GM18858 (cell line): ENCODE measurements at regions not wholly inside any gene's neighbourhood (a gene's known extent, or its start where the extent isn't known, plus 50 kb on each side); places are given as distances from the start of the nearest gene placed in this dataset.

ENCODE experiments used
- ATAC-seq: cut with Tn5 transposase; IDR thresholded peaks from one replicate; pipeline ENCODE4 v1.9.1; 2021; ENCODE audit not compliant: unreplicated experiment

DNA sequence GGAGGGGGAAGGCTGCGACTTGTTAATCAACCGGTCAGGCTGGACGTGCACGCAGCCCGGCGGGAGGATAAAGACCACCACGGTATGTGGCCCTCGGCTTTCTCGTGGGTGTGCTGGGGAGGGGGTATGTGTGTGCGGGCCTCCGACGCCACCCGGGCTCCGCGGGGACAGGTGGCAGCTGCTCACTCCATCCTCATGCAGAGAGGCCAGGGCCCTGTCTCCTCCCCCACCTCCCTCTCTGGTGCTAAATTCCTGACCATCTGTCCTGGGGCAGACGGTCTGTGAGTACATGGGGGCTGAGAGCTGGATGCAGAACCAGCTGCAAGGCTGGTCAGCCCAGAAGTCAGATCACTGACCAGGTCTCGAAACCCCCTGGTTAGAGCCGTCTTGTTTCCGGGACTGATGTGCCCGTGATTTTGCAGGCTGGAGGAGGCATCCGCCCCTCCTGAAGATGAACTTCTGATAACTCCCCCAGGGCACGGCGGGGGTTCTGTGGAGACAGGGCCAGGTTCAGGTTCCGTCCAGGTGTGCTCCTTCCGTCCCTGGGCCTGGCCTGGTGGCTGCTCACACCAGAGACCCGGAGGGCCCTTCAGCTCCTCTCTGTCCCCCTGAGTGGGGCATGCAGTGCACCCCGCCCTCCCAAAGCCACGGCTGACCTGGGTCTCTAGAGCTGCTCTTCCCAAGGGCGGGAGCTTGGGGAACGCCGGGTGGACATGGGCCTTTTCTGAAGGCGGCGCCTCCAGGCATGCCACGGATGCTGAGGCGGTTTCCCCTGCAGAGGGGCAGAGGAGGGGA is 1119.7 kb downstream of the BRD1 start:
- no peak for ATAC-seq

DNA sequence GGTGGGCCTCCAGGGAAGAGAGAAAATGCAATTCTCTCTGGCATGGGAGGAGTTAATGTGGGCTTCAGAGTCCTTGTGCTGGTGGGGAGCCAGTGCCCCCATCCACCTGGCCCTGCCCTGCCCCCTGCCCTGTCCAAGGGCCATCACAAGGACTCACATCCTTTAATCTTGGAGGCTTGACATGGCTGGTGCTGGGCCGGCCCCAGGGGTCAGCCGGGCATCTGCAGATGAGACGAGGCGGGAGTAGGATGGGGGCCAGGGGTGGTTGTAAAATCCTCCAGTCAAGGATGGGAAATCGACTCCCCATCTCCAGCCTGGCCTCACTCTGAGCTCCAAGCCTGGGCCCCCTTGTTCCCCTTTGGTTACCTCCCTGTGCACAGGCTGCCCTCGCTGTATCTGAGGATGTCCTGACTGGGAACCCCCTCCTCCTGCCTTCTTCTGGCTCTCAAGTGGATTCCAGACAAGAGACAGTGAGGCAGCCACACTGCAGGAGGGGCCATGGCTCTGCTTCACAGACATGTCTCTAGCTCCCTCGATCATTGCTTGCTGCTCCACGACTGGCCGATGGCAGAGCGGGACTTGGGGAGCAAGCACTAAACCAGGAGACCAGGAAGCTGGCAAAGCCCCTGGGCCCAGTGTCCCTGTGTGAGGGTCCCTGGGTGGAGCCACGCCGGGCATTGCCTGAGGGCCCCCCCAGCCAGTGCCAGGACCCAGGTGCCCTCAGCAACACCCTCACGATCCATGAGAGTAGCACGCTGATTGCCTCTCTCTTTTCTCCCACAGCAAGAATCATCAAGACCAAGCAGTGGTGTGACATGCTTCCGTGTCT is 1120.5 kb downstream of the BRD1 start:
- ATAC-seq, result no peak

DNA sequence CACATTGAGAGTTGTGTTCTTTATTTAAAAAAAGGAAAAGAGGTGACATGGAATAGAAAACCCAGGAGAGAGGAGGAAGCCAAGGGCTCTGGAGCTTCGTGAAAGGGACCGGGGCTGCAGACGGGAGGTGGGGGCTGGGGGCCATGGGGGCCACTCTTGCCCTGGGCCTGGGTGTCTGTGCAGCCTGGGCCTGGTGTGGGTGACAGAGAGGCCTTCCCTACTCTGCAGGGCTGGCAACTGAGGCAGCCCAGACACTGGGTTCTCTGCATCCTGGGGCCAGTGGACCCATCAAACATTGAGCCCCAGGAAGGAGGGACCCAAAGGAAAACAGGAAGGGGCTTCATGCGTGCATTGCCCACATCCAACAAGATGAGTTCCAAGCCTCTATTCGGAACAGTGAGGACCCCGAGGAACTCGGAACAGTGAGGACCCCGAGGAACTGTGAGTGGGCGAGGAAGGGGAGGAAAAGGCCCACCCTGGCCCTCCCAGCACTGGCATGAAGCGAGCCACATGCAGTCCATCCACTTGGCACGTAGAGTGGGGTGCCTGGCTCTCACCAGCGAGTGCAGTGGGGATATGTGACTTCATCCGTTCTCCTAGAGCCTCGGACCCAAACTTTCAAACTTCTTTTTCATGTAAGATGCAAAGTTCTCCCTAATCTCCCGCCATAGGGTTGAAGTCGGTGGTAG is 1121.6 kb downstream of the BRD1 start:
- ATAC-seq, result no peak

DNA sequence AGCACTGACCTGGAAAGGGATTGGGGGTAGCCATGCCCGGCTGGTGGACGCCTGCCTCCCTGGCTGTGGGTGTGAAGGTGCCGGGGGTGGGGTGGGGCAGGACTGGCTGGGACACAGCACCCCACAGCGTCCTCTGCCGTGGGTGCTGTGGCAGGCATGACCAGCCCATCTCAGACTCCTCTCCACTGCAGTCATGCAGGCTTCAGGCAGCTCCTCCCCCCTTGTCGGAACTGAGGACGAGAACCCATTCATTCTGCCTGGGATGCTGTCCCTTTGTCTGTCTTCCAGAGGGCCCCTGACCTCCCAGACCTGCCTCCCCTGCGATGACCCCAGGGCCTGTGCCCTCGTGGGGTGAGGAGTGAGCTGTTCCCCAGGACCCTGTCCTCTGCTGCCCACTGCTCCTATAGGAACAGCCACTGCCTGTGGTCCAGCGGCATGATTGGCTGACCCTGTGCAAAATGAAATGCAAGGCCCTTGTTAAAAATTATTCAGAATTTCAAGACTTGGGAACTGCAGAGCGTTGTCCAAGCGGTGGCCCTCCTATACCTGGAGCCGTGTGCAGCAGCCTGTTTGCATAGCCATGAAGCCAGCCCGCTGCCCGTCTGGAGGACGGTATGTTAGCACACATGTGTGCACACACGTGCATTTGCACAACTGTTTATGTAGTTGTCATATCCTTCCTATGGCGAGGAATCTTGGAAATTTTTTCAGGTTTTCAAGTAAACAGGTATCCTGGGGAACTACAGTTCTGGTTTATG is 1122.3 kb downstream of the BRD1 start:
- ATAC-seq, result no peak

DNA sequence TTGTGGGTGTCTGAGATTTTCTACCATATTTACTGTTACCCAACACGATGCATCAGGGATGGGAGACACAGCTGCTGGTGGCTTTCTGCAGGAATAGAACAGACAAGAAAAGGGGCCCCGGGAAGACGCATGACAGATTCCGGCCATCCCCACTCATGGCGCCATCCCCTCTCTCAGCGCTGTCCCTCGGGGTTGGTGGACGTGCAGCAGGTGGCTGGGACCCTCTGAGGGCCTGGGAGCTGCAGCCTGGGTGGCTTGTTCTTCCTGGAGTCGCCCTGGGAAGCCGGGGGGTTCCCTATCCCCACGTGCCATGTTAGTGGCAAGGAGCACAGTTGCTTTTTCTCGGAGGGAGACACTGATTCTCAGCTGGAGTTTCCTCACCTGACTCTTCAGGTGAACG is 1123.3 kb downstream of the BRD1 start:
- ATAC-seq, result no peak

DNA sequence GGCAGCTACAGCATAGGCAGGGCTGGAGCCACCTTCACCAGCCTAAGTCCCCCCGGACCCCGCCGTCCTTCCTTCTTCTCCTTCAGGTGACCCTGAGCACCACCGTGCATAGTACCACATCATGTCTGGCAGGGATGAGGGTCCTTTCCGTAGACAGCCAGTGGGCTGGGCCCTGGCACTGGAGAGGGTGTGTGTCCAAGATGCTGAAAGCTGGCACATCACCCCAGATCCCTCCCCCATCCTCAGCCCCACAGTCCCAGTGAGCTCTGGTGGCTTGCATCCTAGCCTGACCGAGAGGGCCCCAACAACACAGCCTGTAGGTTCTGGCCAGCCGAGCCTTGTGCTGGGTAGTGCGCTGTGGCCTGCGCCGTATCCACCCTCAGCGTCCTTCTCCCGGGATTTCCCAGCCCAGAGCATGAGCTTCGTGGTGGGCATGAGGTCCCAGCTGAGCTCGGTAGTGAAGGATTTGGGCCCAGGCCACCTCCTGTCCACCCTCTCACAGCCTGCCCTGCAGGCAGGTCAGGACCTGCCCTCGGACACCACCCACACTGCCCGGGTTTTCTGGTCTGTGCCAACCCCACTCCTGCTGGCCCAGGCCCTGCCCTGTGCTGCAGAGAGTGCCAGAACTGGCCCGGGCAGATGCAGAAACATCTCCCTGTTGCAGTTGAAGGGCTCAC is 1124.3 kb downstream of the BRD1 start:
- ATAC-seq, result no peak

DNA sequence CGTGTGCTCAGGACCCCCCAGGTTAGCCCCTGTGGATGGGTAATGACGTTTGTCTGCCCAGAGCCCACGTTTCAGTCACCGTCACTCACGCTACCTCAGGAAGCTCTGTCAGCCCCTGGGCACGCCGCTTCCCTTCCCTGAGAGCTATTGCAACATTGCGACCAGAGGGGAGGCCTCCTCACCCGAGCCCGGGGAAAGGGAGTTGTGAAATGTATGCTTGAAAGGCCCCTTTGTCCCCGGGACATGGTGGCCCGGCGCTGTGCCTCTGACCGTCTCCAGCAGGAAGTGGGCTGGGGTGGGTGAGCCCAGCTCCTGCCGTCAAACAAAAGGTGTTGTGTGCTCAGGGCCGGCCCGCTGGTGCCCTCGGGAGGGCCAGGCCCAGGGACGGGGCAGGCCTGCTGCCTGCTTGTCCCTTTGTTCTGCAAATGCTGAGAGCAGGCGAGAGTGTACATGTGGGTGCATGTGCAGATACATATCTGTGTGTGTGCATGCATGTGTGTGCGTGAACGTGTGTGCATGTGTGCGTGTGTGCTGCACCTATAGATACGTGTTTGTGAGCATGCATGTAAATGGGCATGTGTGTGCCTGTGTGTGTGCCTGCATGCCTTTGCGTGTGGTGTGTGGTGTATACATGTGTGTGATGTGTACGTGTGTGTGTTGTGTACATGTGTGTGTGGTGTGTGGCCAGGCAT is 1125.0 kb downstream of the BRD1 start:
- no peak for ATAC-seq

DNA sequence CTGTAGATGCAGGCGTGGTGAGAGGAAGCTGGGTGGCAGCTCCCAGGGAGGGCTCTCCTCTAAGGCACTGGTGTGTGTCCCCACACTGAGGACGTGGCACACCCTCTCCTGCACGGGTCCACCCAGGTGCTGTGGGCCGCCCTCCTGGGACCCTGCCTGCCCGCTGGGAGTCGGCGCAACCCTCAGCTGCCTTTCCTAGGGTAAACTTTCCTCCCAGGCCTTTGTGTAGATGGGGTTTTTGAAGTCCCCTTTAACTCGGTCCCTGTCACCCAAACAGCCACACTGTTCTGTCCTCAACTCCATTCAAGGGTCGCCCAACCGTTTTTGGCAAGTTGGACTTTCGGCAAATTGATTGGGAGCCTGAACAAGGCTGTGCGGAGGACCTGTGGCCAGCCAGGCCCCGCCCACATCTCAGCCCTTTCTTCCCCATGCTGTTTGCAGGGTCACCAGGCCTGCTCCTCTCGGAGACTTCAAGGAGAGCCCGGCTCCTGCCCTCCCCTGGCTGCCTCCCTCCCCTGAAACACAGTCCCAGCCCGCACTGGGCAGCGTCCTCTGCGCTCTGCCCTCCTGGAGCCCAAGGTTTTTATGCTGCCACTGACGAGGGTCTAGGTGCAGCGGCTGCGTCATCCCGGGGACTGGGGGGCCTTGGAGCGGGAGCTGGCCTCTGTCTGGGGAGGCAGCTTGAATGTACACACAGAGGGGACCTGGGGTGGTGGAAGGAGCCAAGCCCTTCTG is 1126.2 kb downstream of the BRD1 start:
- no peak for ATAC-seq

DNA sequence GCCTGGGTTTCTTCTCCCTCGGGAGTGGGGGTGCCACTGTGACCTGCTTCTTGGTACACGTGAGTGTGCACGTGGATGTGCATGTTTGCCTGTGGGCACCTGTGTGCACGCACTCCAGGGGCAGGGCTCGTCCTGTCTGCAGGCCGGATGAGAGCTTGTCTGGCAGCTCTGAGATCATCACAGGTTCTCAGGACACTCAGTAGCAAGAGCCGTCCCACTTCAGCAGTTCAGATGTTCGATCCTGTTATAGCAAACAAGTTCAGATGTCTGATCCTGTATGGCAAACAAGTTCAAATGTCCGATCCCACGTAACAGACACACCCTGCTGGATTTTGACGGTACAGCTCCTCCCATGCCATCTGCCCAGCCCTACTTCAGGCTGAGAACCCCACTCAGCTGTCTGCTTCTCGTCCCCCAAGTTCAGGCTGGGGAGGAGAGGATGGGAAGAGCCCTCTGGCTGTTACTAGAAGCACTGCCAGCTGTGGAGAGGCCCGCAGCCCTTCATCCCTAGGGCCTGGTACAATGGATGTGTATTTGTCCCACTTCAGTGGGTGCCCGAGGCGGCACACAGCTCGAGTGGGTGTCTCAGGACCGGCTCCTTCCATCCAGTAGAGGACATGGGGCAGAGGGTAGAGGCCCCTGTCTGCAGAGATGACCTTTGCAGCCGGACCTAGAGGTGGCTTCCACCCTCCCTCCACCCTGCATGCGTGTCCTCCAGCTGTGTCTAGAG is 1126.9 kb downstream of the BRD1 start:
- ATAC-seq, result no peak

DNA sequence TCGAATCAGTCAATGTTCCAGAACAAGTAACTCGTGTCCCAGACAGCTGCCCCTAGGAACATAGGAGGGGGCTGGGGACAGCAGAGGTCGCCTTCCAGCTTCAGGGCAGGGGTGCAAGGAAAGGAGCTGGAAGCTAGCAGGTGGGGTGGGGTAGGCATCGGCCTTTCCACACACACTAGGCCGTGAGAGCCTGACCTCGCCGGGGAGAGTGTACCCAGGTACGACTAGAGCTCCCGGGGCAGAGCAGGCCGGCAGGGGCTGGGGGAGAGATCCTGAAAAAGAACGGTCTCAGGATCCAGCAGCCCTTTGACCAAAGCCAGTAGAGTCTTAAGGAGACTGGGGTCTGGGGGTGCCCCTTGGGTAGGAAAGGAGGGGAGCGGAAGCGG is 1127.5 kb downstream of the BRD1 start:
- ATAC-seq, result no peak

DNA sequence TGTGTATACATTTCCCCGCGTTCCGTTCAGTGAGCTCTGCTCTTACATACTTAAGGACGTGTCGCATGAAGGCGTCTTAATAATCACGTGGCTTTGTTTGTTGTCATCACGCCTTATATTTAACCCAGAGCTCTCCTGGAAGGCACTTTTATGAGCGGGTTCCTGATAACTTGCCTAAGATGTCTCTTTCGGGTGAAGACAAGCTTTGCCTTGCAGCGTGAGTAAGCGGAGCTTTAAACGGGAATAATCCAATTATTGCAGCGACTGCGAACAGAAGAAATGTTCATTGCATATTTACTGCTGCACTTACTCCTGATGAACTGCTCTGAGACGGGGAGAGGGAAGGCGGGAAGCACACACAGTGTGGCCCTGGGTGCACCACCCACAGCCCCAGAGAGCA is 1128.2 kb downstream of the BRD1 start:
- no peak for ATAC-seq

DNA sequence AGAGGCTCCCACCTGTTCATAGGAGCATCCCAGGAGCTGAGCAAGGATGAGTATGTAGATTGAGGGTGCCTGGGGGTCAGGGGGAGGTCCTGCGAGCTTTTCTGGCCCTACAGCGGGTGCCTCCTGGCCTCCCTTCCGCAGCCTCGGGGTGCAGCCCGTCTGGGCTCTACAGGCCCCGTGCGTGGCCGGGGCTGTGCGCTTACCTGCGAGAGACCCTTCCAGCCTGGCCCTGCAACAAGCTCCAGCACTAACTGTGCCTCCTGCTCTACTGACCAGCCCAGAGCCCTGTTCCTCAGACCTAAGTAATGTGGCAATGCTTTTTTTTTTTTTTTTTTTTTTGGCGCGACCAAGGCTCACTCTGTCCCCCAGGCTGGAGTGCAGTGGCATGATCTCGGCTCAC is 1129.1 kb downstream of the BRD1 start:
- ATAC-seq, result no peak

DNA sequence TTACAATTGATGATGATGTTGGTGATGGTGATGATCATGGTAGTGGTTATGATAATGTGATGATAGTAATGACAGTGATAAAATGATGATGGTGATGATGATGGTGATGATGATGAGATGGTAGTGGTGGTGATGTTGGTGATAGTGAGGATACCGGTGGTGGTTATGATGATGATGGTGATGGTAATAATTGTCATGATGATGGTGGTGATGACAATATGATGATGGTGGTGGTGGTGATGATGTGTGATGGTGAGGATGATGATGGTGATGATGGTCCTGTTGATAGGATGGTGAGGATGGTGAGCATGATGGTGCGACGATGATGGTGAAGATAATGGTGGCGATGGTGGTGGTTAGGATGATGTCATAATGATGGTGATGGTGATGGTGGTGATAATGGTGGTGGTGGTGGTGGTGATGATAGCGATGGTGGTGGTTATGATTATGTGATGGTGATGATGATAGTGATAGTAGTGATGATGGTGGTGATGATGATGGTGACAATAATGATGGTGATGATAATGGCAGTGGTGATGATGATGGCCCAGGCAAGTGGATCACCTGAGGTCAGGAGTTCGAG is 1129.9 kb downstream of the BRD1 start:
- no peak for ATAC-seq

DNA sequence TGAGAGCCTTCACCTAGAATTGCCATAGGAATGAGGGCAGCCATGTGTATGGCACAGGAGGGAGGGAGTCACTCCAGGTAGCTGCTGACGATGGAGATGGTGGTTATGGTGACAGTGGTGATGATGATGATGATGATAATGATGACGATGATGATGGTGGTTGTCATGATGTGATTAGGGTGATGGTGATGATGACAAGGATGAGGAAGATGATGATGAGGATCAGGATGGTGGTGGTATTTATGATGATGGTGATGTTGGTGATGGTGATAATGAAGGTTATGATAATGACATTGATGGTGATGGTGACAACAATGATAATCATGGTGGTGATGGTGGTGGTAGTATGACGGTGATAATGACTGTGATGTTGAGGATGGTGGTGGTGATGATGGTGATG is 1130.5 kb downstream of the BRD1 start:
- no peak for ATAC-seq

DNA sequence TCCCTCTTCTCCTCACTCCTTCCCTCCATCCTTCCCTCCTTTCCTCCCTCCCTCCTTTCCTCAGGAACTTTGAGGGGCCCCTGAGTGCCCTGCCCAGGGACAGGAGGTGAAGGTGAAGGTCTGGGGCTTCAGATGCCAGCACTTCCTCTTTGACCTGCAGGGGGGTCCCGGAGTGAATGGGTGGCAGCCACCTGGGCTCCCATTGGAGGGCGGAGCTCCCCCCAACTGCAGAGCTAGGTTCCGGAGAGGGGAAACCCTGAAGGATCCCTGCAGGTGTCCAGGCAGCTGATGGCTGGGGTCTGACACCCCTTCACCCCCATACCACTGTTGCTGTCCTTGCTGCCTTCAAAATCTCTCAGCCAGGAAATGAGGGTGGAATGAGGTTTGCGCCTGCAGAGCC is 1131.3 kb downstream of the BRD1 start:
- ATAC-seq, result no peak

DNA sequence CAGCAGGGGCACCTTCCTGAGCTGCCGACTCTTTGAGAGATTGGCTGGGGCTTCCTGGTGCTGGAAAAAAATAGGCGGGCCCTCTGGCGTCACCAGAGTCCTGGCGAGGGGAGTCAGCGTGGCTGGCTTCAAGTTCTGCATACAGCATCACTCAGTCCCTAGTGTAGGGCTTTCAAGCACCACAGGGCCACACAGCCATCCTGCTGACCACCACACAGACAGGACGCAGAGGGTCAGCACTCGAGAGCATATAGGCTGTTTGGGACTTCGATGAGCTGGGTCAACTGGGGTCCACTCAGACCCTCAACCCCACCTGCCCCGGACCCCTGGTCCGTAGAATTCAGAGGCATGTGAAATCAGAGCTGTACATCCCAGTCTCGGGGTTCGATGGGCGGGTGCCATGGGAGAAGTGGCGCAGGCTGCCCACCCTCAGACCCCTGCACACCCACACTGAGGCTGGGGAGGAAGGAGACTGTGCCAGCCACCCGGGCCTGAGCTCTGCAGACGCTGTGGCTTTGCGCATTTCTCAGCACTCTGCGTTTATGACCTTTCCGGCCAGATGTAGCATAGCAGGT is 1131.9 kb downstream of the BRD1 start:
- ATAC-seq, result no peak

DNA sequence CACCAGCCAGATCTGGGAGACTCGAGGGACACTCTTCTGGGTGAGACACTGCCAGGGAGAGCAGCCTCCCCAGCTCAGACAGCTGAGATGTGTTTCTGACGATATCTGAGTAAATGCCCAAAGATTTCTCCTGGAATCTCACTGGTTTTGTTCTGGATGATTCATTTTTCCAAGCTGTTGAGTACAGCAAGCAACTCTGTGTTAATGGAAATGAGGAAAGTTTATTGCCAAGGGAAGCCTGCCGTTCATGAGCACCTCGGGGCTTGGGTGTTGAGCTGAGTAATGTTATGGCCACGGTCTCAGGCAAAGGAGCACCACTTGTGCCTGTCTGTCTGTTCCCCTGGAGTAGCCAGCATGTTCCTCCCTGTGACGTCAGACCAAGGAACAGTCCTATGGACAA is 1132.4 kb downstream of the BRD1 start:
- no peak for ATAC-seq

DNA sequence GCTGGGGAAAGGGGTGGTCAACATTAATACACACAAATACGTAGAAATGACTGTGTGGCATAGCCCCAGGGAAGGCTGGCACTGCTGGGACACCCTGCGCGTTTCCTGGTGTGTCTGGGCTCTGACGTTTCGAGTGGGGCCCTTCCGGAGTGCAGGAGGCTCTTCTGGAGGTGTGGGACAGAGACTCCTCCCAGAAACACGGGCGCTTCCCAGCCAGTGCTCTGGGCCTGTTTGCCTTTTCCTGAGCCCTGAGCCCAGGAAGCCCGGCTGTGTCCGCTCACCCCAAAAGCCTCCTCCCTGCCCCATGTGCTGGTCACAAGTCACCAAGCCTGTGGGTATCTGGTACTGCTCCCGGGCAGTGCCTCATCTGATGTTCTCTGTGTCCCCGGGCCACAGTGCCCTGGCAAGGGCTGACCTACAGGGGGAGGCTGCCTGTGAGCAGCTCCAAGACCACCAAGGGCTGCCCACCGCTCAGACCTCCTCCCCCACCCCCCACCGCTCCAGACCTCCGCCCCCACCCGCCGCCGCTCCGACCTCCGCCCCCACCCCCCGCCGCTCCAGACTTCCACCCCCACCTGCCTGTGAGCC is 1133.3 kb downstream of the BRD1 start:
- no peak for ATAC-seq
